Thyroid gland (tissue), 4 donors: ENCODE measurements at regions not wholly inside any gene's neighbourhood (a gene's known extent, or its start where the extent isn't known, plus 50 kb on each side); places are given as distances from the start of the nearest gene placed in this dataset.

Experiments used
- POLR2A ChIP-seq, 2 donors: fragments of 450-650 bp; IDR thresholded peaks; one replicate each; pipeline ENCODE4 v1.6.1; 2017; ENCODE audit warnings: antibody characterized with exemption in 2 of 2, mild to moderate bottlenecking in 2 of 2, moderate library complexity in 1 of 2
- TF ChIP-seq, protein P1 (sequence below), 6 experiments: fragments of 200-600 bp in 3 of 6; fragments of 450-650 bp in 3 of 6; sonication (generic) in 3 of 6; IDR thresholded peaks; one replicate each; pipeline ENCODE4 v1.5.1; 2016 to 2019; ENCODE audit warnings: antibody characterized with exemption in 6 of 6, mild to moderate bottlenecking in 2 of 6, inconsistent platforms in 1 of 6, moderate library complexity in 1 of 6

DNA sequence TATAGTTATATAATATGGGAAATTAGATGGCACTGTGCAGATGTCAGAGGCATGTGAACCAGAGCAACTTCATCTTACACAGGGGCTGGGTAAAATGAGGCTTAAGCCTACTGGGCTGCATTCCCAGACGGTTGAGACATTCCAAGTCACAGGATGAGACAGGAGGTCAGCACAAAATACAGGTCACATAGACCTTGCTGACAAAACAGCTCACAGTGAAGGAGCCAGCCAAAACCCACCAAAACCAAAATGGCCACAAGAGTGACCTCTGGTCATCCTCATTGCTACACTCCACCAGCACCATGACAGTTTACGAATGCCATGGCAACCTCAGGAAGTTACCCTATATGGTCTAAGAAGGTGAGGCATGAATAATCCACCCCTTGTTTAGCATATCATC lies 479.4 kb downstream of the TLR4 start:
- TF ChIP-seq, protein P1, sequence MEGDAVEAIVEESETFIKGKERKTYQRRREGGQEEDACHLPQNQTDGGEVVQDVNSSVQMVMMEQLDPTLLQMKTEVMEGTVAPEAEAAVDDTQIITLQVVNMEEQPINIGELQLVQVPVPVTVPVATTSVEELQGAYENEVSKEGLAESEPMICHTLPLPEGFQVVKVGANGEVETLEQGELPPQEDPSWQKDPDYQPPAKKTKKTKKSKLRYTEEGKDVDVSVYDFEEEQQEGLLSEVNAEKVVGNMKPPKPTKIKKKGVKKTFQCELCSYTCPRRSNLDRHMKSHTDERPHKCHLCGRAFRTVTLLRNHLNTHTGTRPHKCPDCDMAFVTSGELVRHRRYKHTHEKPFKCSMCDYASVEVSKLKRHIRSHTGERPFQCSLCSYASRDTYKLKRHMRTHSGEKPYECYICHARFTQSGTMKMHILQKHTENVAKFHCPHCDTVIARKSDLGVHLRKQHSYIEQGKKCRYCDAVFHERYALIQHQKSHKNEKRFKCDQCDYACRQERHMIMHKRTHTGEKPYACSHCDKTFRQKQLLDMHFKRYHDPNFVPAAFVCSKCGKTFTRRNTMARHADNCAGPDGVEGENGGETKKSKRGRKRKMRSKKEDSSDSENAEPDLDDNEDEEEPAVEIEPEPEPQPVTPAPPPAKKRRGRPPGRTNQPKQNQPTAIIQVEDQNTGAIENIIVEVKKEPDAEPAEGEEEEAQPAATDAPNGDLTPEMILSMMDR (IDR thresholded peaks at IDR 0.05), result no peak
- TF ChIP-seq POLR2A (IDR thresholded peaks at IDR 0.05), result no peak
